Neutrophil (primary cell): ENCODE measurements at regions not wholly inside any gene's neighbourhood (a gene's known extent, or its start where the extent isn't known, plus 50 kb on each side); places are given as distances from the start of the nearest gene placed in this dataset.

Experiments
- H3K27ac ChIP-seq: fragments of 200-600 bp; sonication (generic); 2 replicates; pipeline ENCODE4 v1.5.1; 2016; ENCODE audit warnings: mild to moderate bottlenecking, moderate library complexity
- H3K27me3 ChIP-seq: fragments of 200-600 bp; sonication (generic); 2 replicates; pipeline ENCODE4 v1.6.0; 2016; ENCODE audit warnings: mild to moderate bottlenecking
- H3K36me3 ChIP-seq: fragments of 200-600 bp; sonication (generic); 2 replicates; pipeline ENCODE4 v1.5.1; 2017
- H3K4me1 ChIP-seq, 2 experiments: fragments of 200-600 bp in 1 of 2; sonication (generic) in 1 of 2; 1 replicate in 1 of 2; 2 replicates in 1 of 2; pipeline versions ENCODE4 v1.5.1 to v1.6.1; 2013 to 2016; ENCODE audit warnings: low read depth in 1 of 2, low read length in 1 of 2, mild to moderate bottlenecking in 1 of 2, moderate library complexity in 1 of 2; ENCODE audit not compliant: control insufficient read depth in 1 of 2, insufficient read depth in 1 of 2
- H3K4me3 ChIP-seq, 2 experiments: fragments of 200-600 bp in 1 of 2; sonication (generic) in 1 of 2; 1 replicate in 1 of 2; 2 replicates in 1 of 2; pipeline ENCODE4 v1.5.1; 2013 to 2016; ENCODE audit warnings: low read depth in 1 of 2, low read length in 1 of 2, mild to moderate bottlenecking in 1 of 2, moderate library complexity in 1 of 2
- H3K9me3 ChIP-seq: fragments of 200-600 bp; sonication (generic); 2 replicates; pipeline ENCODE4 v1.5.1; 2016
- CTCF ChIP-seq: fragments of 200-600 bp; sonication (generic); IDR thresholded peaks from 2 replicates; pipeline ENCODE4 v1.5.1; 2016; ENCODE audit warnings: antibody characterized with exemption

GRCh38 chr3:124084022-124084881, 92.3 kb upstream of the ROPN1 start:
- no peaks in the 10 kb centered on the region for H3K36me3 ChIP-seq
- no peak for TF ChIP-seq CTCF
- no peaks in the 10 kb centered on the region for H3K4me1 ChIP-seq
- peaks cover 7% of the 10 kb centered on the region for H3K27me3 ChIP-seq
- no peaks in the 10 kb centered on the region for H3K9me3 ChIP-seq
- no peak overlapping the region for H3K4me3 ChIP-seq
- H3K27ac ChIP-seq, result no peak overlapping the region

- H3K27me3 ChIP-seq, result peaks cover 24% of the 10 kb centered on the region
- no peaks in the 10 kb centered on the region for H3K36me3 ChIP-seq
- H3K27ac ChIP-seq, result no peak overlapping the region
- no peaks in the 10 kb centered on the region for H3K9me3 ChIP-seq
- no peak overlapping the region for H3K4me3 ChIP-seq
- no peaks in the 10 kb centered on the region for H3K4me1 ChIP-seq
- no peak for TF ChIP-seq CTCF
These were observed 96.9 kb upstream of the ROPN1 start for GRCh38 chr3:124088801-124089200.

GRCh38 chr3:124089214-124089613, 97.3 kb upstream of the ROPN1 start:
- TF ChIP-seq CTCF, result no peak
- no peaks in the 10 kb centered on the region for H3K9me3 ChIP-seq
- H3K4me1 ChIP-seq, result no peaks in the 10 kb centered on the region
- H3K36me3 ChIP-seq, result no peaks in the 10 kb centered on the region
- H3K27ac ChIP-seq, result no peak overlapping the region
- peaks cover 24% of the 10 kb centered on the region for H3K27me3 ChIP-seq
- no peak overlapping the region for H3K4me3 ChIP-seq

GRCh38 chr3:124091716-124092115, 99.8 kb upstream of the ROPN1 start:
- TF ChIP-seq CTCF, result no peak
- Histone ChIP-seq H3K4me1 (no peaks in the 10 kb centered on the region), H3K27me3 (peaks cover 26% of the 10 kb centered on the region), H3K36me3 (no peaks in the 10 kb centered on the region), H3K27ac (no peak overlapping the region), H3K4me3 (no peak overlapping the region), H3K9me3 (no peaks in the 10 kb centered on the region)

- no peaks in the 10 kb centered on the region for H3K4me1 ChIP-seq
- no peak overlapping the region for H3K27ac ChIP-seq
- TF ChIP-seq CTCF, result no peak
- H3K36me3 ChIP-seq, result no peaks in the 10 kb centered on the region
- H3K4me3 ChIP-seq, result no peak overlapping the region
- H3K27me3 ChIP-seq, result peaks cover 31% of the 10 kb centered on the region
- no peaks in the 10 kb centered on the region for H3K9me3 ChIP-seq
These were observed 100.9 kb upstream of the ROPN1 start for GRCh38 chr3:124092811-124093210.
